ENCODE measurements at regions not wholly inside any gene's neighbourhood (a gene's known extent, or its start where the extent isn't known, plus 50 kb on each side); places are given as distances from the start of the nearest gene placed in this dataset.

DNA sequence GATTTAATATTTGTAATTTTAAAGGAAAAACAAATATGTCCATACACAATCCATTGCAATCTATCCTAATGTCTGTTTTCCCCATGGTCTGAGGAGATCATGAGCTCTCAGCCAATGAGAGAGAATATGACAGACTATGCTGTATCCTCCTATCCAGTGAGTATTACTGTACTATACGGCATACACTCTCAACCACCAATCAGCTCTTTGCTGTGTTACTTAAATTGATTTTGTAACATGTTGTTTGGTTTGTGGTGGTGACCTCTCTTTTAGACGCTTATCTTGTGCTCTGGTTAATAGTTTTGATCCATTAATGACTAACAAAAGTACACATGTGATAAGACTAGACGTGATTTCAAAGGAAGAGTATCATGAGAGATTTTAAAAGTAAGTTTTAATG, 231.5 kb upstream of the FOXN3 start:
- 61% methylated on average over 3 of the region's 3 CpGs for WGBS (ENCODE audit: low lambda C conversion rate)
- no peaks in the 10 kb centered on the region for H3K36me3 ChIP-seq (replicated peaks in 1 of 2; ENCODE audit: control insufficient read depth in 1 of 2, insufficient read depth in 2 of 2, low read length in 1 of 2)
- no peaks in the 10 kb centered on the region for H4K20me1 ChIP-seq (ENCODE audit: insufficient read depth)
- ChIA-PET POLR2A (no interaction called here), CTCF (interaction anchor here (0.9 kb wide), 1 partner anchor 10 kb away, joined by 3 read pairs; no protein-coding TSS in a partner anchor)
- H3K4me1 ChIP-seq (ENCODE audit: control insufficient read depth in 1 of 2, insufficient read depth in 2 of 2, low read depth in 1 of 2, low read length in 1 of 2) = peaks cover 0 to 2% of the 10 kb centered on the region in 2 experiments; a peak in 1 of 4 replicates
- TF ChIP-seq MXI1 (IDR thresholded peaks at IDR 0.05; ENCODE audit: low read depth, low read length) = no peak
- no peak for TF ChIP-seq RFX5 (IDR thresholded peaks at IDR 0.05; ENCODE audit: low read length)
- TF ChIP-seq, protein P1, sequence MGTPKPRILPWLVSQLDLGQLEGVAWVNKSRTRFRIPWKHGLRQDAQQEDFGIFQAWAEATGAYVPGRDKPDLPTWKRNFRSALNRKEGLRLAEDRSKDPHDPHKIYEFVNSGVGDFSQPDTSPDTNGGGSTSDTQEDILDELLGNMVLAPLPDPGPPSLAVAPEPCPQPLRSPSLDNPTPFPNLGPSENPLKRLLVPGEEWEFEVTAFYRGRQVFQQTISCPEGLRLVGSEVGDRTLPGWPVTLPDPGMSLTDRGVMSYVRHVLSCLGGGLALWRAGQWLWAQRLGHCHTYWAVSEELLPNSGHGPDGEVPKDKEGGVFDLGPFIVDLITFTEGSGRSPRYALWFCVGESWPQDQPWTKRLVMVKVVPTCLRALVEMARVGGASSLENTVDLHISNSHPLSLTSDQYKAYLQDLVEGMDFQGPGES (IDR thresholded peaks at IDR 0.05; ENCODE audit: low read depth, low read length) = no peak
- no peak for TF ChIP-seq RCOR1 (IDR thresholded peaks at IDR 0.05; ENCODE audit: low read length)
- no peak for TF ChIP-seq TCF12 (IDR thresholded peaks at IDR 0.05)
- TF ChIP-seq CHD2 (IDR thresholded peaks at IDR 0.05; ENCODE audit: low read length, partially characterized antibody) = no peak
- no peak for TF ChIP-seq RAD21 (IDR thresholded peaks at IDR 0.05; ENCODE audit: low read length)
- no peak for TF ChIP-seq SIN3A (IDR thresholded peaks at IDR 0.05; ENCODE audit: borderline replicate concordance, low read depth, low read length)
- no peak overlapping the region for H3K4me2 ChIP-seq
- H3K4me3 ChIP-seq (ENCODE audit: low read depth in 2 of 2, low read length in 1 of 2) = no peak overlapping the region
- H3K79me2 ChIP-seq (ENCODE audit: insufficient read depth) = no peaks in the 10 kb centered on the region
- H2AFZ ChIP-seq (ENCODE audit: low read depth) = no peak overlapping the region
- DNase-seq = no peak
- H3K9me2 ChIP-seq = no peaks in the 10 kb centered on the region
- no peaks in the 10 kb centered on the region for H3F3A ChIP-seq (replicated peaks; ENCODE audit: insufficient read depth)
- H3K9me3 ChIP-seq = no peaks in the 10 kb centered on the region
- H3K27ac ChIP-seq (ENCODE audit: low read depth in 2 of 2, low read length in 1 of 2) = no peak overlapping the region
- H3K27me3 ChIP-seq (ENCODE audit: insufficient read depth) = no peaks in the 10 kb centered on the region
- H3K9ac ChIP-seq = no peak overlapping the region

DNA sequence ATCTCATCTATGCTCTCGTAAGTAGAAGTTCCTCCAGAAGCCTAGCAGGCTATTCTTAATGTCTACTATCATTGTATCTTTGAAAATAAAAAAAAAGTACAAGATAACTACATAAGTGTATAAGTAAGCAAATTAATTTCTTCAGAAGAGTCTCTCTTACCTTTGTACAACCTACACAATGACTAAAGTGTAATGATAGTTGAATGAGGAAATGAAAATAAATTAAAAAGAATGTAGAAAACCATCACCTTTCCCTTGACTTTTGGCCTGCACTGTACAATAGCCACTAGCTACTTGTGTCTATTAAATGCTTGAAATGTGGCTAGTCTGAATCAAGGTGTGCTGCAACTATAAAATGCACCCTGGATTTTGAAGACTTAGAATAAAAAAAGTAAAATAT, 229.9 kb upstream of the FOXN3 start:
- no peak for DNase-seq
- ChIA-PET POLR2A (no interaction called here), CTCF (no interaction called here)
- Histone ChIP-seq H3K27ac (ENCODE audit: low read depth in 2 of 2, low read length in 1 of 2) (no peak overlapping the region), H3K79me2 (ENCODE audit: insufficient read depth) (no peaks in the 10 kb centered on the region), H3K4me3 (ENCODE audit: low read depth in 2 of 2, low read length in 1 of 2) (no peak overlapping the region), H3K4me2 (no peak overlapping the region), H3K9me3 (no peaks in the 10 kb centered on the region), H3F3A (replicated peaks; ENCODE audit: insufficient read depth) (no peaks in the 10 kb centered on the region), H4K20me1 (ENCODE audit: insufficient read depth) (no peaks in the 10 kb centered on the region), H2AFZ (ENCODE audit: low read depth) (no peak overlapping the region), H3K9me2 (no peaks in the 10 kb centered on the region), H3K4me1 (ENCODE audit: control insufficient read depth in 1 of 2, insufficient read depth in 2 of 2, low read depth in 1 of 2, low read length in 1 of 2) (peaks cover 0 to 2% of the 10 kb centered on the region in 2 experiments; a peak in 1 of 4 replicates), H3K27me3 (ENCODE audit: insufficient read depth) (no peaks in the 10 kb centered on the region), H3K9ac (no peak overlapping the region), H3K36me3 (replicated peaks in 1 of 2; ENCODE audit: control insufficient read depth in 1 of 2, insufficient read depth in 2 of 2, low read length in 1 of 2) (no peaks in the 10 kb centered on the region)
- TF ChIP-seq JUND (IDR thresholded peaks at IDR 0.05) (no peak), MAX (IDR thresholded peaks at IDR 0.05; ENCODE audit: low read depth) (no peak), POLR2AphosphoS5 (IDR thresholded peaks at IDR 0.05; ENCODE audit: low read depth, low read length) (no peak), RFX5 (IDR thresholded peaks at IDR 0.05; ENCODE audit: low read length) (no peak), ZBTB33 (IDR thresholded peaks at IDR 0.05; ENCODE audit: borderline replicate concordance, low read depth) (no peak), CHD2 (IDR thresholded peaks at IDR 0.05; ENCODE audit: low read length, partially characterized antibody) (no peak), USF2 (IDR thresholded peaks at IDR 0.05; ENCODE audit: borderline replicate concordance, low read depth, low read length) (no peak), TEAD4 (IDR thresholded peaks at IDR 0.05; ENCODE audit: borderline replicate concordance, insufficient read depth) (no peak), RXRA (IDR thresholded peaks at IDR 0.05; ENCODE audit: borderline replicate concordance, low read depth) (no peak)
- TF ChIP-seq, protein P1 (IDR thresholded peaks at IDR 0.05; ENCODE audit: low read depth, low read length) = no peak
- 63% methylated on average over 1 of the region's 1 CpG for WGBS (ENCODE audit: low lambda C conversion rate)
